ENCODE measurements at regions not wholly inside any gene's neighbourhood (a gene's known extent, or its start where the extent isn't known, plus 50 kb on each side); places are given as distances from the start of the nearest gene placed in this dataset.

DNA sequence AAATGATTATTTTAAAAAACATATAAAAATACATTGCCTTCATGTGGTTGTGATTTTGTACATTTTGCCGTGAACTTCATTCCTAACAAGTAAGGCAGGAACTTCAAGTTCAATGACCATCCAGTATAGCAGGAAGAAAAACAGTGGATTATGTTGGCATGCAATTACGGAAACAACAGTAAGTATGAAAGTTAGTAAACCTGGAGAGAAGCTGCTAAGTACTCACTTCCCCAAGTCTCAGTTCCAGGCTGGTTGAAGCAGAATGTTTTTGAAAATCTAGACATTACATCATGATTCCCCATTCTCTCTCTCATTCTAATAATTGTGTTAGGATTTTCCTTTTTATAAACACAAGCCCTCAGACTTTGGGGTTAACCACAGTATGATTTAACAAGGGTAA, 987.1 kb upstream of the KLHL29 start:
- TF ChIP-seq, protein P1, sequence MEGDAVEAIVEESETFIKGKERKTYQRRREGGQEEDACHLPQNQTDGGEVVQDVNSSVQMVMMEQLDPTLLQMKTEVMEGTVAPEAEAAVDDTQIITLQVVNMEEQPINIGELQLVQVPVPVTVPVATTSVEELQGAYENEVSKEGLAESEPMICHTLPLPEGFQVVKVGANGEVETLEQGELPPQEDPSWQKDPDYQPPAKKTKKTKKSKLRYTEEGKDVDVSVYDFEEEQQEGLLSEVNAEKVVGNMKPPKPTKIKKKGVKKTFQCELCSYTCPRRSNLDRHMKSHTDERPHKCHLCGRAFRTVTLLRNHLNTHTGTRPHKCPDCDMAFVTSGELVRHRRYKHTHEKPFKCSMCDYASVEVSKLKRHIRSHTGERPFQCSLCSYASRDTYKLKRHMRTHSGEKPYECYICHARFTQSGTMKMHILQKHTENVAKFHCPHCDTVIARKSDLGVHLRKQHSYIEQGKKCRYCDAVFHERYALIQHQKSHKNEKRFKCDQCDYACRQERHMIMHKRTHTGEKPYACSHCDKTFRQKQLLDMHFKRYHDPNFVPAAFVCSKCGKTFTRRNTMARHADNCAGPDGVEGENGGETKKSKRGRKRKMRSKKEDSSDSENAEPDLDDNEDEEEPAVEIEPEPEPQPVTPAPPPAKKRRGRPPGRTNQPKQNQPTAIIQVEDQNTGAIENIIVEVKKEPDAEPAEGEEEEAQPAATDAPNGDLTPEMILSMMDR (IDR thresholded peaks at IDR 0.05; ENCODE audit: borderline replicate concordance, extremely low read depth, low read length, poor library complexity, severe bottlenecking): no peak
- TF ChIP-seq EZH2 (IDR thresholded peaks at IDR 0.05; ENCODE audit: borderline replicate concordance, low read depth, low read length, severe bottlenecking): no peak

Measured in DND-41 (cell line).